NCI-H2196 (cell line): ENCODE measurements at regions not wholly inside any gene's neighbourhood (a gene's known extent, or its start where the extent isn't known, plus 50 kb on each side); places are given as distances from the start of the nearest gene placed in this dataset.
"Not testable (repeated sequence)": the region's sequence is repeated elsewhere in the genome, so short reads cannot be mapped to it uniquely, and the experiment has no call there.

ENCODE experiments used
- DNase-seq: peaks from one replicate; lab custom pipeline; 2025; ENCODE audit not compliant: unreplicated experiment; lab: John Stamatoyannopoulos, UW

GRCh38 chr20:19890445-19891051 lies 126.6 kb upstream of the NAA20 start:
- peak; percentile 44 for DNase-seq

- no peak for DNase-seq
Measured at GRCh38 chr20:19893356-19893755, 123.8 kb upstream of the NAA20 start.

- no peak for DNase-seq
Measured at GRCh38 chr20:19895761-19896160, 121.4 kb upstream of the NAA20 start.

GRCh38 chr20:19897891-19898290 lies 119.3 kb upstream of the NAA20 start:
- DNase-seq = no peak

GRCh38 chr20:19901226-19901625 lies 115.9 kb upstream of the NAA20 start:
- no peak for DNase-seq

- no peak for DNase-seq
Measured at GRCh38 chr20:19903168-19903811, 113.9 kb upstream of the NAA20 start.

GRCh38 chr20:19907326-19908056 lies 109.7 kb upstream of the NAA20 start:
- DNase-seq = no peak

GRCh38 chr20:19908576-19908975 lies 108.6 kb upstream of the NAA20 start:
- DNase-seq = no peak

- no peak for DNase-seq
Measured at GRCh38 chr20:19909725-19910124, 107.4 kb upstream of the NAA20 start.

- DNase-seq = no peak
Measured at GRCh38 chr20:19911810-19912382, 105.3 kb upstream of the NAA20 start.

- DNase-seq = no peak
Measured at GRCh38 chr20:19913349-19913748, 103.8 kb upstream of the NAA20 start.

GRCh38 chr20:19913927-19914614 lies 103.1 kb upstream of the NAA20 start:
- DNase-seq = no peak

- no peak for DNase-seq
Measured at GRCh38 chr20:19915111-19915798, 101.9 kb upstream of the NAA20 start.

GRCh38 chr20:19916531-19917485 lies 100.4 kb upstream of the NAA20 start:
- no peak for DNase-seq

- no peak for DNase-seq
Measured at GRCh38 chr20:19918965-19919329, 98.2 kb upstream of the NAA20 start.

- DNase-seq = no peak
Measured at GRCh38 chr20:19920381-19921138, 96.6 kb upstream of the NAA20 start.

- no peak for DNase-seq
Measured at GRCh38 chr20:19921284-19921793, 95.8 kb upstream of the NAA20 start.

- DNase-seq = not testable (repeated sequence)
Measured at GRCh38 chr20:19921829-19922228, 95.3 kb upstream of the NAA20 start.

- no peak for DNase-seq
Measured at GRCh38 chr20:19922716-19923115, 94.4 kb upstream of the NAA20 start.
